Lower leg skin (tissue), 4 donors: ENCODE measurements at regions not wholly inside any gene's neighbourhood (a gene's known extent, or its start where the extent isn't known, plus 50 kb on each side); places are given as distances from the start of the nearest gene placed in this dataset.

Experiments used
- DNase-seq, 2 donors: peaks; one replicate each; pipeline ENCODE4 v3.0.0-alpha.2; 2019; ENCODE audit warnings: low spot score in 2 of 2
- H3K4me3 ChIP-seq: fragments of 200-600 bp; sonication (generic); 2 replicates; pipeline ENCODE4 v1.5.1; 2017; ENCODE audit warnings: mild to moderate bottlenecking, low read depth; ENCODE audit not compliant: poor library complexity, severe bottlenecking
- CTCF ChIP-seq, 3 donors: fragments of 450-650 bp; IDR thresholded peaks; one replicate each; pipeline ENCODE4 v1.5.1; 2016; ENCODE audit warnings: antibody characterized with exemption in 3 of 3, mild to moderate bottlenecking in 3 of 3, moderate library complexity in 2 of 3
- POLR2A ChIP-seq, 2 donors: fragments of 450-650 bp; IDR thresholded peaks; one replicate each; pipeline ENCODE4 v1.6.1; 2016 to 2017; ENCODE audit warnings: antibody characterized with exemption in 2 of 2, mild to moderate bottlenecking in 1 of 2, moderate library complexity in 1 of 2
- WGBS, 2 donors: methylation state at CpG; one replicate each; pipeline ENCODE4 v1.1.5; 2018; 5-methylcytosine and 5-hydroxymethylcytosine counted together
- intact Hi-C: fragments of 100-400 bp; cut with DNase I; formaldehyde crosslinking; loops from one replicate; pipeline ENCODE4 v1.15.0; 2023; ENCODE audit warnings: low total_unique reads

- intact Hi-C loops, result no loop called here
- no peak overlapping the region for H3K4me3 ChIP-seq
- 90% methylated on average over 7 of the region's 7 CpGs for WGBS, 2 donors
- no peak for TF ChIP-seq POLR2A (IDR thresholded peaks at IDR 0.05)
- TF ChIP-seq CTCF (IDR thresholded peaks at IDR 0.05), result no peak
- DNase-seq, result peak in 1 of 2 donors; percentile 79
Observed at GRCh38 chr2:793236-793635, 116.0 kb upstream of the TMEM18 start.

- no peak for TF ChIP-seq CTCF (IDR thresholded peaks at IDR 0.05)
- TF ChIP-seq POLR2A (IDR thresholded peaks at IDR 0.05), result no peak
- H3K4me3 ChIP-seq, result no peak overlapping the region
- no peak for DNase-seq
- WGBS, 2 donors, result 87 to 94% methylated on average over 13 of the region's 13 CpGs
- intact Hi-C loops, result no loop called here
Observed at GRCh38 chr2:792687-793086, 115.5 kb upstream of the TMEM18 start.

GRCh38 chr2:790634-791245 lies 113.5 kb upstream of the TMEM18 start:
- no peak overlapping the region for H3K4me3 ChIP-seq
- DNase-seq, result peak in 1 of 2 donors; percentile 73
- TF ChIP-seq POLR2A (IDR thresholded peaks at IDR 0.05) (no peak), CTCF (IDR thresholded peaks at IDR 0.05) (no peak)
- 88 to 94% methylated on average over 5 to 7 of the region's 7 CpGs for WGBS, 2 donors
- intact Hi-C loops, result no loop called here

- no peak overlapping the region for H3K4me3 ChIP-seq
- intact Hi-C loops, result no loop called here
- DNase-seq, result no peak
- TF ChIP-seq CTCF (IDR thresholded peaks at IDR 0.05), result no peak
- WGBS, 2 donors, result 70 to 89% methylated on average over 2 to 3 of the region's 3 CpGs
Observed at GRCh38 chr2:790081-790480, 112.9 kb upstream of the TMEM18 start.

GRCh38 chr2:789529-789928 lies 112.3 kb upstream of the TMEM18 start:
- TF ChIP-seq POLR2A (IDR thresholded peaks at IDR 0.05) (no peak), CTCF (IDR thresholded peaks at IDR 0.05) (no peak)
- WGBS, 2 donors, result 88 to 100% methylated on average over 3 of the region's 3 CpGs
- H3K4me3 ChIP-seq, result no peak overlapping the region
- DNase-seq, result no peak
- intact Hi-C loops, result no loop called here
